HL-60 (cell line): ENCODE measurements at regions not wholly inside any gene's neighbourhood (a gene's known extent, or its start where the extent isn't known, plus 50 kb on each side); places are given as distances from the start of the nearest gene placed in this dataset.

ENCODE experiments used
- DNase-seq, 2 experiments: peaks; one replicate each; pipeline ENCODE4 v3.0.0-alpha.2; 2010 to 2020; ENCODE audit warnings: low read depth in 1 of 2, low spot score in 1 of 2
- H3K27ac ChIP-seq: fragments of 250-450 bp; sonication (Bioruptor Pico); replicated peaks from 2 replicates; pipeline ENCODE4 v1.5.1; 2020; ENCODE audit warnings: mild to moderate bottlenecking, moderate library complexity
- H3K27me3 ChIP-seq: fragments of 250-450 bp; sonication (Bioruptor Pico); 2 replicates; pipeline ENCODE4 v1.5.1; 2021; ENCODE audit warnings: mild to moderate bottlenecking, moderate library complexity; ENCODE audit not compliant: insufficient read depth, poor library complexity, severe bottlenecking
- H3K4me3 ChIP-seq: replicated peaks from 2 replicates; pipeline ENCODE4 v1.5.1; 2011; ENCODE audit warnings: mild to moderate bottlenecking, control low read depth, low read length; ENCODE audit not compliant: insufficient read depth
- CTCF ChIP-seq: IDR thresholded peaks from one replicate; pipeline ENCODE4 v1.5.1; 2011; ENCODE audit warnings: low read length, control low read depth, inconsistent platforms; ENCODE audit not compliant: insufficient read depth
- GABPA ChIP-seq: IDR thresholded peaks from 2 replicates; pipeline ENCODE4 v1.6.1; 2012; ENCODE audit warnings: low read depth
- POLR2AphosphoS5 ChIP-seq: IDR thresholded peaks from 2 replicates; pipeline ENCODE4 v1.6.1; 2012; ENCODE audit warnings: low read depth
- SPI1 ChIP-seq: IDR thresholded peaks from 2 replicates; pipeline ENCODE4 v1.6.1; 2012; ENCODE audit warnings: low read depth, mild to moderate bottlenecking, borderline replicate concordance
- TF ChIP-seq, protein P1 (sequence below): IDR thresholded peaks from 2 replicates; pipeline ENCODE4 v1.6.1; 2012; ENCODE audit warnings: low read depth; ENCODE audit not compliant: insufficient replicate concordance

GRCh38 chr1:30294508-30294907 lies 428.9 kb downstream of the MATN1 start:
- Histone ChIP-seq H3K27me3 (peaks cover 2% of the 10 kb centered on the region), H3K27ac (no peak overlapping the region), H3K4me3 (no peak overlapping the region)
- TF ChIP-seq SPI1 (no peak), POLR2AphosphoS5 (no peak), CTCF (no peak), GABPA (no peak)
- TF ChIP-seq, protein P1, sequence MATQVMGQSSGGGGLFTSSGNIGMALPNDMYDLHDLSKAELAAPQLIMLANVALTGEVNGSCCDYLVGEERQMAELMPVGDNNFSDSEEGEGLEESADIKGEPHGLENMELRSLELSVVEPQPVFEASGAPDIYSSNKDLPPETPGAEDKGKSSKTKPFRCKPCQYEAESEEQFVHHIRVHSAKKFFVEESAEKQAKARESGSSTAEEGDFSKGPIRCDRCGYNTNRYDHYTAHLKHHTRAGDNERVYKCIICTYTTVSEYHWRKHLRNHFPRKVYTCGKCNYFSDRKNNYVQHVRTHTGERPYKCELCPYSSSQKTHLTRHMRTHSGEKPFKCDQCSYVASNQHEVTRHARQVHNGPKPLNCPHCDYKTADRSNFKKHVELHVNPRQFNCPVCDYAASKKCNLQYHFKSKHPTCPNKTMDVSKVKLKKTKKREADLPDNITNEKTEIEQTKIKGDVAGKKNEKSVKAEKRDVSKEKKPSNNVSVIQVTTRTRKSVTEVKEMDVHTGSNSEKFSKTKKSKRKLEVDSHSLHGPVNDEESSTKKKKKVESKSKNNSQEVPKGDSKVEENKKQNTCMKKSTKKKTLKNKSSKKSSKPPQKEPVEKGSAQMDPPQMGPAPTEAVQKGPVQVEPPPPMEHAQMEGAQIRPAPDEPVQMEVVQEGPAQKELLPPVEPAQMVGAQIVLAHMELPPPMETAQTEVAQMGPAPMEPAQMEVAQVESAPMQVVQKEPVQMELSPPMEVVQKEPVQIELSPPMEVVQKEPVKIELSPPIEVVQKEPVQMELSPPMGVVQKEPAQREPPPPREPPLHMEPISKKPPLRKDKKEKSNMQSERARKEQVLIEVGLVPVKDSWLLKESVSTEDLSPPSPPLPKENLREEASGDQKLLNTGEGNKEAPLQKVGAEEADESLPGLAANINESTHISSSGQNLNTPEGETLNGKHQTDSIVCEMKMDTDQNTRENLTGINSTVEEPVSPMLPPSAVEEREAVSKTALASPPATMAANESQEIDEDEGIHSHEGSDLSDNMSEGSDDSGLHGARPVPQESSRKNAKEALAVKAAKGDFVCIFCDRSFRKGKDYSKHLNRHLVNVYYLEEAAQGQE: no peak
- no peak for DNase-seq

DNA sequence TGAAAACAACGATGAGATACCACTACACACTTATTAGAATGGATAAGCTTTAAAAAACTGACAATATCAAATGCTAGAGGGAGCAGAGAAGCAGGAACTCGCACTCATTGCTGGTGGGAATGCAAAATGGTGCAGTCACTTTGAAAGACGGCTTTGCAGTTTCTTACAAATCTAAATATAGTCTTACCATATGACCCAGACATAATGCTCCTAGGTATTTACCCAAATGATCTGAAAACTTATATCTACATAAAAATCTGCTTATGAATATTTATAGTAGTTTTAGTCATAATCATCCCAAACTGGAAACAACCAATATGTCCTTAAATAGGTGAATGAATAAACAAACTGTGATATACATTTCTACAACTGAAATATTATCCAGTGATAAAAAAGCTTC lies 430.9 kb downstream of the MATN1 start:
- TF ChIP-seq SPI1 (no peak), GABPA (no peak), POLR2AphosphoS5 (no peak), CTCF (no peak)
- TF ChIP-seq, protein P1: no peak
- DNase-seq: no peak
- no peak overlapping the region for H3K27ac ChIP-seq
- H3K4me3 ChIP-seq: no peak overlapping the region
- peaks cover 2% of the 10 kb centered on the region for H3K27me3 ChIP-seq

GRCh38 chr1:30291526-30291925 lies 431.9 kb downstream of the MATN1 start:
- TF ChIP-seq POLR2AphosphoS5 (no peak), GABPA (no peak), SPI1 (no peak), CTCF (no peak)
- TF ChIP-seq, protein P1: no peak
- H3K27ac ChIP-seq: no peak overlapping the region
- H3K27me3 ChIP-seq: peaks cover 2% of the 10 kb centered on the region
- DNase-seq: no peak
- H3K4me3 ChIP-seq: no peak overlapping the region
